ENCODE measurements at regions not wholly inside any gene's neighbourhood (a gene's known extent, or its start where the extent isn't known, plus 50 kb on each side); places are given as distances from the start of the nearest gene placed in this dataset.

- TF ChIP-seq CTCF (optimal IDR thresholded peaks at IDR 0.05 in 1 of 3, IDR thresholded peaks at IDR 0.05 in 1 of 3, conservative IDR thresholded peaks at IDR 0.05 in 1 of 3; ENCODE audit: extremely low read depth in 1 of 3, insufficient read depth in 2 of 3, low read length in 3 of 3) (no peak), EZH2 (IDR thresholded peaks at IDR 0.05; ENCODE audit: low read length) (no peak)
These were observed 100.6 kb downstream of the LYZL1 start for GRCh38 chr10:29389493-29389892.

Measured in keratinocyte (primary cell).